Ishikawa (cell line): ENCODE measurements at regions not wholly inside any gene's neighbourhood (a gene's known extent, or its start where the extent isn't known, plus 50 kb on each side); places are given as distances from the start of the nearest gene placed in this dataset.

ENCODE experiments used
- CEBPB ChIP-seq: IDR thresholded peaks from 2 replicates; pipeline ENCODE4 v1.6.1; 2012
- EGR1 ChIP-seq: IDR thresholded peaks from 2 replicates; pipeline ENCODE4 v1.6.1; 2012
- FOXM1 ChIP-seq: IDR thresholded peaks from 2 replicates; pipeline ENCODE4 v1.6.1; 2012; ENCODE audit warnings: low read depth, borderline replicate concordance
- NFIC ChIP-seq: IDR thresholded peaks from 2 replicates; pipeline ENCODE4 v1.6.1; 2012
- RAD21 ChIP-seq: IDR thresholded peaks from 2 replicates; pipeline ENCODE4 v1.6.1; 2012; ENCODE audit warnings: low read depth
- YY1 ChIP-seq: IDR thresholded peaks from 2 replicates; pipeline ENCODE4 v1.6.1; 2012; ENCODE audit warnings: low read depth
- TF ChIP-seq, protein P1 (sequence below): IDR thresholded peaks from 2 replicates; pipeline ENCODE4 v1.6.1; 2012
- TF ChIP-seq, protein P2 (sequence below): IDR thresholded peaks from 2 replicates; pipeline ENCODE4 v1.6.1; 2012; ENCODE audit warnings: low read depth, mild to moderate bottlenecking
- TF ChIP-seq, protein P3 (sequence below): IDR thresholded peaks from 2 replicates; pipeline ENCODE4 v1.6.1; 2012

DNA sequence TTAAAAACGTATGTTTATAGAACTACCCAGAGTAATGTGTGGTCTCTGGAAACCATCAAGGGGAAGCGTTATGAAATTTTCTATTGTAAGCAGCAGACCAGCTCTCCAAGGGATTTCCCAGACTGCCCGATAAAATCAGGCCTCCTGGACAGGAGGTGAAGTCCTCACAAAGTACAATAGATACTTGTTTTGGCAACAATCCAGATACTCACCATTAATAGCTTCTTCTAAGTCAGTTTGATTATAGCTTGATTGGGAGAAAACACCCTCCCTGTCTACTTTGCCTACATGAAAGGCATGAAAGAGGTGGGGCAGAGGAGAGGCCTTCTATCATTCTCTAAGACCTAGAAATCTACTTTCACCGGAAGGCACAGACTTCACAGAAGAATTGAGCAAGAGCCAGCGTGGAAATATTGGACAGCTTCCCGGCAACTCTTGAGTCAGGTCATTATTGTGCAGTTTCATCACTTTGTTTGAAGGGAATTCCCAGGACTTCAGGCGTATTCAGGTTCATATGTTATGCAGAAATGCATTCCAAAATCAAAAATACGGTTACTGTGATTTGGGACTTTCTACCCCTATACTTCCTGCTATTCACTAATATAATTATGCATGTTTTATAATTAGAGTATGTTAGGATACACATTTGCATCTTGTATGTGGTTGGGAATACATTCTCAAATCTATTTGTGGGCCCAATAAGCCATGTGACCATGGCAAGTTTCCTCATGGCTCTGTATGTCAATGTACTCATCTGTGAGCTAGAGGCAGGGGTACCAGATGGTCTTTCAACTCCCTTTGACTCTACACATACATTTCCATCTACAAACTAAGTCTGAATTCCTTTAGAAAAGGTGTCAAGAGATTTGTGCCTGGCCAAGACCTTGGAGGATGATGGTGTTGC lies 103.5 kb downstream of the CD47 start:
- TF ChIP-seq EGR1, result no peak
- peak; percentile 96 for TF ChIP-seq CEBPB
- no peak for TF ChIP-seq FOXM1
- no peak for TF ChIP-seq YY1
- TF ChIP-seq, protein P1, sequence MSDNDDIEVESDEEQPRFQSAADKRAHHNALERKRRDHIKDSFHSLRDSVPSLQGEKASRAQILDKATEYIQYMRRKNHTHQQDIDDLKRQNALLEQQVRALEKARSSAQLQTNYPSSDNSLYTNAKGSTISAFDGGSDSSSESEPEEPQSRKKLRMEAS, result peak; percentile 43
- TF ChIP-seq RAD21, result no peak
- TF ChIP-seq NFIC, result peak; percentile 82
- TF ChIP-seq, protein P2, sequence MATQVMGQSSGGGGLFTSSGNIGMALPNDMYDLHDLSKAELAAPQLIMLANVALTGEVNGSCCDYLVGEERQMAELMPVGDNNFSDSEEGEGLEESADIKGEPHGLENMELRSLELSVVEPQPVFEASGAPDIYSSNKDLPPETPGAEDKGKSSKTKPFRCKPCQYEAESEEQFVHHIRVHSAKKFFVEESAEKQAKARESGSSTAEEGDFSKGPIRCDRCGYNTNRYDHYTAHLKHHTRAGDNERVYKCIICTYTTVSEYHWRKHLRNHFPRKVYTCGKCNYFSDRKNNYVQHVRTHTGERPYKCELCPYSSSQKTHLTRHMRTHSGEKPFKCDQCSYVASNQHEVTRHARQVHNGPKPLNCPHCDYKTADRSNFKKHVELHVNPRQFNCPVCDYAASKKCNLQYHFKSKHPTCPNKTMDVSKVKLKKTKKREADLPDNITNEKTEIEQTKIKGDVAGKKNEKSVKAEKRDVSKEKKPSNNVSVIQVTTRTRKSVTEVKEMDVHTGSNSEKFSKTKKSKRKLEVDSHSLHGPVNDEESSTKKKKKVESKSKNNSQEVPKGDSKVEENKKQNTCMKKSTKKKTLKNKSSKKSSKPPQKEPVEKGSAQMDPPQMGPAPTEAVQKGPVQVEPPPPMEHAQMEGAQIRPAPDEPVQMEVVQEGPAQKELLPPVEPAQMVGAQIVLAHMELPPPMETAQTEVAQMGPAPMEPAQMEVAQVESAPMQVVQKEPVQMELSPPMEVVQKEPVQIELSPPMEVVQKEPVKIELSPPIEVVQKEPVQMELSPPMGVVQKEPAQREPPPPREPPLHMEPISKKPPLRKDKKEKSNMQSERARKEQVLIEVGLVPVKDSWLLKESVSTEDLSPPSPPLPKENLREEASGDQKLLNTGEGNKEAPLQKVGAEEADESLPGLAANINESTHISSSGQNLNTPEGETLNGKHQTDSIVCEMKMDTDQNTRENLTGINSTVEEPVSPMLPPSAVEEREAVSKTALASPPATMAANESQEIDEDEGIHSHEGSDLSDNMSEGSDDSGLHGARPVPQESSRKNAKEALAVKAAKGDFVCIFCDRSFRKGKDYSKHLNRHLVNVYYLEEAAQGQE, result no peak
- TF ChIP-seq, protein P3, sequence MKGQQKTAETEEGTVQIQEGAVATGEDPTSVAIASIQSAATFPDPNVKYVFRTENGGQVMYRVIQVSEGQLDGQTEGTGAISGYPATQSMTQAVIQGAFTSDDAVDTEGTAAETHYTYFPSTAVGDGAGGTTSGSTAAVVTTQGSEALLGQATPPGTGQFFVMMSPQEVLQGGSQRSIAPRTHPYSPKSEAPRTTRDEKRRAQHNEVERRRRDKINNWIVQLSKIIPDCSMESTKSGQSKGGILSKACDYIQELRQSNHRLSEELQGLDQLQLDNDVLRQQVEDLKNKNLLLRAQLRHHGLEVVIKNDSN, result 0 out of 2 replicates have a peak, but pooled peaks have one; percentile 8
